ENCODE measurements at regions not wholly inside any gene's neighbourhood (a gene's known extent, or its start where the extent isn't known, plus 50 kb on each side); places are given as distances from the start of the nearest gene placed in this dataset.

DNA sequence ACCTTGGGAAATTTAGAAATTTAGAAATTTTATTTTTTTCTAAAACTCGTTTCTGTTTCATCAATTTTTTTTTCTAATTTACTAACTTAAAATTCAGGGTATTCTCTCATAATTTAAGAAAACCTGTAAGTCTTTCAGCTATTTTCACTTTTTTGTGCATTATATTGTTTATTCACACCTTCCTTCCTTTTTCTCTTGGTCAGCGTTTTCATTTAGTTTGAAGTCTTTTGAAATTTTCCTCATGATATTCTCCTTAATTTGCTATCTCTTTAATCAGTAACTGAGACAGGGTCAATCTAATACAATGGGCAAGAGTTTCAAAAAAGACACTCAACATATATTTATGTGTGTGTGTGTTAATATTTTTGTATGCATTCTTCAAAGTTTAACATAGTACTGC is 50.5 kb upstream of the MSTN start:
- intact Hi-C loops (cut with DNase I) = no loop called here
- no peak for DNase-seq
- no peak overlapping the region for H3K4me3 ChIP-seq
- TF ChIP-seq CTCF (IDR thresholded peaks at IDR 0.05) = no peak
- no peak overlapping the region for H3K27ac ChIP-seq
- no peaks in the 10 kb centered on the region for H3K36me3 ChIP-seq
- no peak for ATAC-seq
- H3K9me3 ChIP-seq = no peaks in the 10 kb centered on the region
- no peaks in the 10 kb centered on the region for H3K4me1 ChIP-seq
- H3K27me3 ChIP-seq = no peaks in the 10 kb centered on the region

All from upper lobe of right lung (tissue), 1 donor.